ENCODE measurements at regions not wholly inside any gene's neighbourhood (a gene's known extent, or its start where the extent isn't known, plus 50 kb on each side); places are given as distances from the start of the nearest gene placed in this dataset.

- H3K27me3 Mint-ChIP-seq (ENCODE audit: insufficient read depth, unreplicated experiment) = no peaks in the 10 kb centered on the region
- ChIA-PET CTCF (interaction anchor here (0.9 to 1.5 kb wide), 3 partner anchors 10 to 77 kb away, joined by 3 read pairs; partner anchors contain the start of gene PTPRK), POLR2A (interaction anchor here (0.8 to 3.7 kb wide), 12 partner anchors 9 to 85 kb away, joined by 3 to 35 read pairs (median 4); partner anchors contain the start of gene PTPRK)
- no peak for DNase-seq (ENCODE audit: unreplicated experiment)
- H3K4me3 Mint-ChIP-seq (ENCODE audit: unreplicated experiment) = no peak overlapping the region
- H3K36me3 Mint-ChIP-seq (ENCODE audit: insufficient read depth, unreplicated experiment) = no peaks in the 10 kb centered on the region
- BruUV-seq (replicated peaks) = no TSS peak
- peaks cover 7% of the 10 kb centered on the region for H3K9me3 Mint-ChIP-seq (ENCODE audit: unreplicated experiment)
- H3K27ac Mint-ChIP-seq (ENCODE audit: low read depth, unreplicated experiment) = peak overlapping the region; percentile 7
- no peak for TF ChIP-seq CTCF (IDR thresholded peaks at IDR 0.05; ENCODE audit: unreplicated experiment)
- intact Hi-C loops (cut with micrococcal nuclease) = no loop called here
- peaks cover 50% of the 10 kb centered on the region for H3K4me1 Mint-ChIP-seq (ENCODE audit: insufficient read depth, unreplicated experiment)
These were observed 76.6 kb upstream of the PTPRK start for GRCh38 chr6:128597004-128597403.

- no TSS peak for BruUV-seq (replicated peaks)
- peaks cover 37% of the 10 kb centered on the region for H3K4me1 Mint-ChIP-seq (ENCODE audit: insufficient read depth, unreplicated experiment)
- TF ChIP-seq CTCF (IDR thresholded peaks at IDR 0.05; ENCODE audit: unreplicated experiment) = no peak
- DNase-seq (ENCODE audit: unreplicated experiment) = no peak
- ChIA-PET CTCF (interaction anchor here (0.5 to 0.7 kb wide), 5 partner anchors 14 to 857 kb away, joined by 3 to 6 read pairs (median 3); no protein-coding TSS in a partner anchor), POLR2A (interaction anchor here (0.7 to 3.7 kb wide), 10 partner anchors 9 to 96 kb away, joined by 3 to 35 read pairs (median 4); partner anchors contain the start of gene PTPRK)
- no peak overlapping the region for H3K4me3 Mint-ChIP-seq (ENCODE audit: unreplicated experiment)
- H3K27ac Mint-ChIP-seq (ENCODE audit: low read depth, unreplicated experiment) = peak overlapping the region; percentile 8
- no peaks in the 10 kb centered on the region for H3K27me3 Mint-ChIP-seq (ENCODE audit: insufficient read depth, unreplicated experiment)
- intact Hi-C loops (cut with micrococcal nuclease) = no loop called here
- H3K9me3 Mint-ChIP-seq (ENCODE audit: unreplicated experiment) = peaks cover 17% of the 10 kb centered on the region
- no peaks in the 10 kb centered on the region for H3K36me3 Mint-ChIP-seq (ENCODE audit: insufficient read depth, unreplicated experiment)
These were observed 75.1 kb upstream of the PTPRK start for GRCh38 chr6:128595544-128595943.

- intact Hi-C loops (cut with micrococcal nuclease) = no loop called here
- ChIA-PET POLR2A (interaction anchor here (1.0 kb wide), 1 partner anchor 10 kb away, joined by 3 read pairs; no protein-coding TSS in a partner anchor), CTCF (no interaction called here)
These were observed 65.7 kb upstream of the PTPRK start for GRCh38 chr6:128586095-128586494.

More at GRCh38 chr6:128586095-128586494, 65.7 kb upstream of the PTPRK start:
- TF ChIP-seq CTCF (IDR thresholded peaks at IDR 0.05; ENCODE audit: unreplicated experiment) = no peak
- H3K9me3 Mint-ChIP-seq (ENCODE audit: unreplicated experiment) = peaks cover 6% of the 10 kb centered on the region
- no peak for DNase-seq (ENCODE audit: unreplicated experiment)
- no peak overlapping the region for H3K4me3 Mint-ChIP-seq (ENCODE audit: unreplicated experiment)
- H3K4me1 Mint-ChIP-seq (ENCODE audit: insufficient read depth, unreplicated experiment) = no peaks in the 10 kb centered on the region
- no peak overlapping the region for H3K27ac Mint-ChIP-seq (ENCODE audit: low read depth, unreplicated experiment)
- no peaks in the 10 kb centered on the region for H3K36me3 Mint-ChIP-seq (ENCODE audit: insufficient read depth, unreplicated experiment)
- H3K27me3 Mint-ChIP-seq (ENCODE audit: insufficient read depth, unreplicated experiment) = no peaks in the 10 kb centered on the region
- BruUV-seq (replicated peaks) = no TSS peak

All from MCF 10A (cell line).